ENCODE measurements at regions not wholly inside any gene's neighbourhood (a gene's known extent, or its start where the extent isn't known, plus 50 kb on each side); places are given as distances from the start of the nearest gene placed in this dataset.

GRCh38 chr5:125630237-125630636 lies 793.0 kb upstream of the GRAMD2B start:
- no peak for DNase-seq (ENCODE audit: low read depth, low spot score)
- no peak overlapping the region for H3K4me3 ChIP-seq (ENCODE audit: low read depth, low read length)
- CTCF ChIA-PET, result no interaction called here
- POLR2A ChIA-PET, result no interaction called here
- no peak for TF ChIP-seq CTCF (IDR thresholded peaks at IDR 0.05; ENCODE audit: insufficient read depth, low read length, missing control alignments)

- POLR2A ChIA-PET, result no interaction called here
- TF ChIP-seq CTCF (IDR thresholded peaks at IDR 0.05; ENCODE audit: insufficient read depth, low read length, missing control alignments), result no peak
- H3K4me3 ChIP-seq (ENCODE audit: low read depth, low read length), result no peak overlapping the region
- no peak for DNase-seq (ENCODE audit: low read depth, low spot score)
- CTCF ChIA-PET, result no interaction called here
Measured at GRCh38 chr5:125633523-125633922, 789.7 kb upstream of the GRAMD2B start.

DNA sequence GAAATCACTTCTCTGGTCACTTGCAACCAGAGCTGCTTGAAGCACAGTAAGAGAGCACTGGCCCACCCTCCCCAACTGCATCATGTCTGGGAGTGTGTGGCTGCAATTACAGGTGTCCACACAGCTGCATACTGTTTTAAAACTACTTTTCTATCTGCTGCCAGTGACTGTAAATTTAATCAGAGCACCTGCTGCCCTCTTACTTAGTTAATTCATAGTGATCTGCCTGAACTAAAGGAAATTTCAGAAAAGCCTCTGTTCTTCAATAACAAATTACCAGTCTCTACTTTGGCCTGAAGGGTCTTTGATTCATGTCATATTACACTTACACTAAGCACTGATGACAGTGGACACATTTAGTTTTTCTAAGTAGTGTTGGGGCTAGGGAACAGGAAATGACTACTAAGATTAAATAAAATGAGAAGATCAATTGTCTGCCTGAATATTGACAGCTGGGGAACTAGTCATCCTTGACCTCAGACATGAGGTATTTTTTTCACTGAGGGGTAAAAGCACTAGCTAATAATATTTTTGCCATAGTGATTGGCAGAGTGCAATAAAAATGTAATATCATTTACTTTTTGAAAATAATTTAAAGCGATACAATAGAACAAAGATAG lies 788.9 kb upstream of the GRAMD2B start:
- ChIA-PET CTCF (no interaction called here), POLR2A (no interaction called here)
- TF ChIP-seq CTCF (IDR thresholded peaks at IDR 0.05; ENCODE audit: insufficient read depth, low read length, missing control alignments), result no peak
- no peak for DNase-seq (ENCODE audit: low read depth, low spot score)
- H3K4me3 ChIP-seq (ENCODE audit: low read depth, low read length), result no peak overlapping the region

DNA sequence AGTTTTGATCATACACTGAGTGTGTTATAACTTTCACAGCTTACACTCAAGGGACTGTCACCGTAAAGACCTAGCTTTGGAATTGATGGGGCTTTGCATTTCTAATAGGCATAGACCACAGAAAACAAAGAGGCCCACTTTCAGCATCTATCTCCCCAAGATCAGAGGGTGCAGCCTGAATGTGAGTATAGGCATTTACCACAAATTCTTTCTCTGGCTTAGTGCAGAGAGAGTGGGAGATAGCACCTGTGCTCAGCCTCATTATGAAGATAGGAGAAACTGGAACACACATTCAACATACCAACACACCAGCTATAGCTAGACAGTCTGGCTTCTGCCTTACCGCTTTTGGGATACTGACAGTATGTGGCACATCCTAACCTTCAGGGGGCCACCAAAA lies 783.4 kb upstream of the GRAMD2B start:
- no peak overlapping the region for H3K4me3 ChIP-seq (ENCODE audit: low read depth, low read length)
- CTCF ChIA-PET, result no interaction called here
- POLR2A ChIA-PET, result no interaction called here
- TF ChIP-seq CTCF (IDR thresholded peaks at IDR 0.05; ENCODE audit: insufficient read depth, low read length, missing control alignments), result no peak
- no peak for DNase-seq (ENCODE audit: low read depth, low spot score)

- POLR2A ChIA-PET, result no interaction called here
- no peak for TF ChIP-seq CTCF (IDR thresholded peaks at IDR 0.05; ENCODE audit: insufficient read depth, low read length, missing control alignments)
- CTCF ChIA-PET, result no interaction called here
- H3K4me3 ChIP-seq (ENCODE audit: low read depth, low read length), result no peak overlapping the region
- no peak for DNase-seq (ENCODE audit: low read depth, low spot score)
Measured at GRCh38 chr5:125652761-125653160, 770.4 kb upstream of the GRAMD2B start.

GRCh38 chr5:125654392-125654791 lies 768.8 kb upstream of the GRAMD2B start:
- POLR2A ChIA-PET, result no interaction called here

More at GRCh38 chr5:125654392-125654791, 768.8 kb upstream of the GRAMD2B start:
- CTCF ChIA-PET, result no interaction called here
- TF ChIP-seq CTCF (IDR thresholded peaks at IDR 0.05; ENCODE audit: insufficient read depth, low read length, missing control alignments), result no peak
- no peak for DNase-seq (ENCODE audit: low read depth, low spot score)
- H3K4me3 ChIP-seq (ENCODE audit: low read depth, low read length), result no peak overlapping the region
